H1 (cell line): ENCODE measurements at regions not wholly inside any gene's neighbourhood (a gene's known extent, or its start where the extent isn't known, plus 50 kb on each side); places are given as distances from the start of the nearest gene placed in this dataset.

Source experiments
- CTCF ChIA-PET: fragments of 300-600 bp; sonication (Branson Sonifier 250); formaldehyde crosslinking; loops from one replicate; lab custom pipeline; 2021; ENCODE audit not compliant: partially characterized antibody; lab: Charles Lee
- POLR2A ChIA-PET: fragments of 300-600 bp; sonication (Branson Sonifier 250); formaldehyde crosslinking; loops from one replicate; lab custom pipeline; 2021; ENCODE audit warnings: inconsistent platforms; ENCODE audit not compliant: partially characterized antibody; lab: Charles Lee
- DNase-seq, 2 experiments: peaks; one replicate each; pipeline versions ENCODE4 v3.0.0 to v3.0.0-alpha.2; 2010 to 2022; ENCODE audit warnings: low spot score in 2 of 2, low read depth in 1 of 2, mixed read lengths in 1 of 2
- FAIRE-seq: peaks from 2 replicates; lab custom pipeline; 2011; peaks lifted over from hg19 to GRCh38; lab: Jason Lieb, UNC
- H2AFZ ChIP-seq: 2 replicates; pipeline ENCODE4 v1.8.1; 2012; ENCODE audit warnings: low read length, inconsistent platforms
- H2AK5ac ChIP-seq: 2 replicates; pipeline ENCODE4 v1.6.1; 2013; ENCODE audit warnings: low read depth, low read length
- H2BK120ac ChIP-seq: replicated peaks from 2 replicates; pipeline ENCODE3; 2013; ENCODE audit warnings: low read depth, low read length, inconsistent platforms
- H2BK12ac ChIP-seq: 2 replicates; pipeline ENCODE4 v1.6.1; 2013; ENCODE audit warnings: low read depth, low read length
- H2BK15ac ChIP-seq: 2 replicates; pipeline ENCODE4 v1.6.1; 2013; ENCODE audit warnings: low read length
- H2BK20ac ChIP-seq: 2 replicates; pipeline ENCODE4 v1.6.1; 2013; ENCODE audit warnings: low read length
- H2BK5ac ChIP-seq: 2 replicates; pipeline ENCODE4 v1.6.1; 2013; ENCODE audit warnings: low read depth, low read length
- H3K14ac ChIP-seq: 2 replicates; pipeline ENCODE4 v1.6.1; 2013; ENCODE audit warnings: inconsistent platforms; ENCODE audit not compliant: insufficient read length
- H3K18ac ChIP-seq: 2 replicates; pipeline ENCODE4 v1.6.1; 2013; ENCODE audit warnings: low read length; ENCODE audit errors: extremely low read depth
- H3K23ac ChIP-seq: 2 replicates; pipeline ENCODE4 v1.6.1; 2013; ENCODE audit warnings: inconsistent platforms; ENCODE audit not compliant: insufficient read length
- H3K23me2 ChIP-seq: 2 replicates; pipeline ENCODE4 v1.6.1; 2013; ENCODE audit warnings: low read depth, low read length
- H3K27ac ChIP-seq: 2 replicates; pipeline ENCODE4 v1.6.1; 2011; ENCODE audit warnings: low read depth, low read length, inconsistent platforms
- H3K27me3 ChIP-seq, 4 experiments: replicated peaks in 1 of 4; 1 replicate in 1 of 4; 2 replicates in 3 of 4; pipeline versions ENCODE4 v1.6.1 to v1.8.1; 2011 to 2013; ENCODE audit warnings: low read length in 3 of 4, mild to moderate bottlenecking in 3 of 4, inconsistent platforms in 2 of 4, mixed read lengths in 2 of 4, moderate library complexity in 1 of 4; ENCODE audit not compliant: control insufficient read depth in 3 of 4, insufficient read depth in 3 of 4; ENCODE audit errors: extremely low read depth in 1 of 4
- H3K36me3 ChIP-seq, 4 experiments: 2 replicates each; pipeline versions ENCODE4 v1.6.1 to v1.8.1; 2011 to 2013; ENCODE audit warnings: mild to moderate bottlenecking in 4 of 4, low read length in 3 of 4, moderate library complexity in 2 of 4, control low read depth in 1 of 4, inconsistent platforms in 1 of 4; ENCODE audit not compliant: insufficient read depth in 4 of 4, control insufficient read depth in 2 of 4
- H3K4ac ChIP-seq: replicated peaks from 2 replicates; pipeline ENCODE3; 2013; ENCODE audit warnings: low read length, low read depth, mixed read lengths, inconsistent platforms; ENCODE audit not compliant: insufficient read length
- H3K4me1 ChIP-seq, 4 experiments: replicated peaks in 1 of 4; 1 replicate in 1 of 4; 2 replicates in 3 of 4; pipeline versions ENCODE4 v1.6.1 to v1.8.1; 2011 to 2013; ENCODE audit warnings: low read length in 3 of 4, inconsistent platforms in 2 of 4, mixed read lengths in 1 of 4; ENCODE audit not compliant: insufficient read depth in 4 of 4, control insufficient read depth in 3 of 4
- H3K4me2 ChIP-seq, 2 experiments: 2 replicates each; pipeline versions ENCODE4 v1.6.1 to v1.8.1; 2011 to 2013; ENCODE audit warnings: low read depth in 2 of 2, low read length in 2 of 2, control low read depth in 1 of 2, inconsistent platforms in 1 of 2, mild to moderate bottlenecking in 1 of 2; ENCODE audit not compliant: insufficient read depth in 1 of 2
- H3K4me3 ChIP-seq, 4 experiments: fragments of 200-600, 300-600 bp in 1 of 4; sonication (generic), shearing (Covaris generic), sonication (Bioruptor Twin) in 1 of 4; 2 replicates each; pipeline versions ENCODE4 v1.5.1 to v1.8.1; 2011 to 2016; ENCODE audit warnings: low read length in 4 of 4, low read depth in 3 of 4, control low read depth in 2 of 4, inconsistent platforms in 2 of 4, mild to moderate bottlenecking in 2 of 4, mixed read lengths in 1 of 4, moderate library complexity in 1 of 4; ENCODE audit not compliant: insufficient read depth in 2 of 4; ENCODE audit errors: extremely low read depth in 1 of 4
- H3K56ac ChIP-seq: replicated peaks from 2 replicates; pipeline ENCODE3; 2013; ENCODE audit warnings: low read depth, mild to moderate bottlenecking, mixed read lengths, low read length, inconsistent platforms; ENCODE audit not compliant: insufficient read length
- H3K79me1 ChIP-seq: 2 replicates; pipeline ENCODE4 v1.6.1; 2013; ENCODE audit warnings: low read depth, low read length, control low read depth
- H3K79me2 ChIP-seq, 2 experiments: 2 replicates each; pipeline versions ENCODE4 v1.6.1 to v1.8.1; 2012 to 2013; ENCODE audit warnings: low read length in 2 of 2, mild to moderate bottlenecking in 2 of 2, inconsistent platforms in 1 of 2; ENCODE audit not compliant: insufficient read depth in 2 of 2, control insufficient read depth in 1 of 2
- H3K9ac ChIP-seq, 4 experiments: replicated peaks in 1 of 4; 1 replicate in 1 of 4; 2 replicates in 3 of 4; pipeline versions ENCODE4 v1.6.1 to v1.8.1; 2011 to 2013; ENCODE audit warnings: low read depth in 3 of 4, low read length in 3 of 4, control low read depth in 2 of 4, mild to moderate bottlenecking in 2 of 4, moderate library complexity in 2 of 4, inconsistent platforms in 1 of 4; ENCODE audit errors: extremely low read depth in 1 of 4
- H3K9me3 ChIP-seq, 2 experiments: 2 replicates each; pipeline versions ENCODE4 v1.6.1 to v1.8.1; 2012 to 2013; ENCODE audit warnings: mild to moderate bottlenecking in 2 of 2, moderate library complexity in 2 of 2, control low read depth in 1 of 2, inconsistent platforms in 1 of 2, low read depth in 1 of 2, low read length in 1 of 2, mixed read lengths in 1 of 2; ENCODE audit not compliant: insufficient read depth in 2 of 2
- H4K20me1 ChIP-seq, 2 experiments: replicated peaks in 1 of 2; 2 replicates each; pipeline versions ENCODE3 to v1.8.1; 2011 to 2013; ENCODE audit warnings: inconsistent platforms in 2 of 2, low read length in 2 of 2, mild to moderate bottlenecking in 1 of 2; ENCODE audit not compliant: insufficient read depth in 2 of 2, control insufficient read depth in 1 of 2
- H4K5ac ChIP-seq: 2 replicates; pipeline ENCODE4 v1.6.1; 2013; ENCODE audit warnings: low read length, low read depth, mixed read lengths, inconsistent platforms; ENCODE audit not compliant: insufficient read length
- H4K8ac ChIP-seq: 2 replicates; pipeline ENCODE4 v1.8.0; 2013; ENCODE audit warnings: mild to moderate bottlenecking, moderate library complexity, low read length, inconsistent platforms; ENCODE audit not compliant: insufficient read depth; ENCODE audit errors: extremely low read depth
- H4K91ac ChIP-seq: replicated peaks from 2 replicates; pipeline ENCODE3; 2013; ENCODE audit warnings: low read length, mixed read lengths, inconsistent platforms; ENCODE audit not compliant: insufficient read length
- BRCA1 ChIP-seq: IDR thresholded peaks from 2 replicates; pipeline ENCODE4 v1.6.1; 2012; ENCODE audit warnings: low read depth, low read length, improper control_type of control experiment
- CTBP2 ChIP-seq: IDR thresholded peaks from 2 replicates; pipeline ENCODE4 v1.7.0; 2011; ENCODE audit warnings: borderline replicate concordance, mild to moderate bottlenecking, moderate library complexity, mixed read lengths, low read length; ENCODE audit not compliant: insufficient read depth, insufficient read length
- EZH2 ChIP-seq: fragments of 200-600 bp; sonication (generic); IDR thresholded peaks from 2 replicates; pipeline ENCODE4 v1.7.1; 2012; ENCODE audit warnings: low read depth, mild to moderate bottlenecking, moderate library complexity, low read length, inconsistent platforms; ENCODE audit not compliant: severe bottlenecking
- HDAC2 ChIP-seq, 2 experiments: fragments of 300-600 bp in 1 of 2; sonication (generic) in 1 of 2; IDR thresholded peaks; 2 replicates each; pipeline ENCODE4 v1.6.1; 2011 to 2012; ENCODE audit warnings: low read depth in 2 of 2, low read length in 2 of 2, mild to moderate bottlenecking in 2 of 2, moderate library complexity in 2 of 2, borderline replicate concordance in 1 of 2, inconsistent platforms in 1 of 2
- KDM4A ChIP-seq: IDR thresholded peaks from one replicate; pipeline ENCODE4 v1.7.1; 2012; ENCODE audit warnings: low read depth, mild to moderate bottlenecking, moderate library complexity, low read length, inconsistent platforms; ENCODE audit not compliant: severe bottlenecking
- MAFK ChIP-seq: IDR thresholded peaks from 2 replicates; pipeline ENCODE4 v1.6.1; 2012; ENCODE audit warnings: low read depth, mild to moderate bottlenecking, improper control_type of control experiment, low read length
- NANOG ChIP-seq: IDR thresholded peaks from 2 replicates; pipeline ENCODE4 v1.6.1; 2011; ENCODE audit warnings: low read length, low read depth, mild to moderate bottlenecking, inconsistent platforms; ENCODE audit not compliant: insufficient read depth, poor library complexity, severe bottlenecking
- POLR2AphosphoS5 ChIP-seq: IDR thresholded peaks from 2 replicates; pipeline ENCODE4 v1.6.1; 2011; ENCODE audit warnings: low read depth, low read length
- SP2 ChIP-seq: IDR thresholded peaks from 2 replicates; pipeline ENCODE4 v1.6.1; 2012; ENCODE audit warnings: mild to moderate bottlenecking, low read length, inconsistent platforms
- TAF1 ChIP-seq: IDR thresholded peaks from 2 replicates; pipeline ENCODE4 v1.6.1; 2011; ENCODE audit warnings: mild to moderate bottlenecking, low read depth, low read length
- WGBS, 2 experiments: shearing (Covaris generic) in 1 of 2; methylation state at CpG; one replicate each; pipeline versions ENCODE4 v1.1.6 to v1.1.7; 2013 to 2015; ENCODE audit warnings: low lambda C conversion rate in 2 of 2, mixed read lengths in 2 of 2, inconsistent platforms in 1 of 2, low coverage in 1 of 2, missing lambda C conversion rate in 1 of 2; ENCODE audit not compliant: insufficient replicate concordance in 2 of 2, insufficient coverage in 1 of 2, insufficient read length in 1 of 2; ENCODE audit errors: extremely low coverage in 1 of 2, missing lambda C conversion rate in 1 of 2; 5-methylcytosine and 5-hydroxymethylcytosine counted together
- TF ChIP-seq, protein P1 (sequence below): IDR thresholded peaks from 2 replicates; pipeline ENCODE4 v1.6.1; 2011; ENCODE audit warnings: low read depth, mild to moderate bottlenecking, low read length; ENCODE audit not compliant: insufficient read depth
- TF ChIP-seq, protein P2 (sequence below): IDR thresholded peaks from 2 replicates; pipeline ENCODE4 v1.6.1; 2012; ENCODE audit warnings: inconsistent platforms

- Histone ChIP-seq H3K36me3 (no peaks in the 10 kb centered on the region), H2BK12ac (no peak overlapping the region), H3K27ac (no peak overlapping the region), H3K9ac (no peak overlapping the region), H3K56ac (no peak overlapping the region), H3K4ac (no peak overlapping the region), H4K91ac (no peak overlapping the region), H2AFZ (no peak overlapping the region), H3K4me1 (no peaks in the 10 kb centered on the region), H2AK5ac (no peak overlapping the region), H4K8ac (no peak overlapping the region), H2BK120ac (no peak overlapping the region), H3K4me2 (no peak overlapping the region), H2BK15ac (no peak overlapping the region), H2BK5ac (no peak overlapping the region), H4K5ac (no peak overlapping the region), H3K18ac (no peak overlapping the region), H3K23ac (no peak overlapping the region), H3K14ac (no peak overlapping the region), H3K79me2 (no peaks in the 10 kb centered on the region), H3K23me2 (no peaks in the 10 kb centered on the region; the same call in 1 of the 2 replicates), H3K4me3 (no peak overlapping the region), H3K9me3 (no peaks in the 10 kb centered on the region), H2BK20ac (no peak overlapping the region), H4K20me1 (no peaks in the 10 kb centered on the region), H3K79me1 (no peaks in the 10 kb centered on the region), H3K27me3 (no peaks in the 10 kb centered on the region)
- no peak for DNase-seq
- ChIA-PET POLR2A (no interaction called here), CTCF (interaction anchor here (1.7 kb wide), 1 partner anchor 118 kb away, joined by 3 read pairs; no protein-coding TSS in a partner anchor)
- 86% methylated on average over 5 of the region's 5 CpGs; no CpG with 5 or more reads in 1 of the 2 experiments for WGBS, 2 experiments
- FAIRE-seq: no peak
- TF ChIP-seq, protein P1, sequence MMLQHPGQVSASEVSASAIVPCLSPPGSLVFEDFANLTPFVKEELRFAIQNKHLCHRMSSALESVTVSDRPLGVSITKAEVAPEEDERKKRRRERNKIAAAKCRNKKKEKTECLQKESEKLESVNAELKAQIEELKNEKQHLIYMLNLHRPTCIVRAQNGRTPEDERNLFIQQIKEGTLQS: no peak
- no peak for TF ChIP-seq BRCA1
- TF ChIP-seq NANOG: no peak
- no peak for TF ChIP-seq HDAC2 (IDR thresholded peaks at IDR 0.05; ENCODE audit: borderline replicate concordance in 1 of 2, low read depth in 2 of 2, low read length in 2 of 2)
- TF ChIP-seq, protein P2, sequence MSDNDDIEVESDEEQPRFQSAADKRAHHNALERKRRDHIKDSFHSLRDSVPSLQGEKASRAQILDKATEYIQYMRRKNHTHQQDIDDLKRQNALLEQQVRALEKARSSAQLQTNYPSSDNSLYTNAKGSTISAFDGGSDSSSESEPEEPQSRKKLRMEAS: no peak
- no peak for TF ChIP-seq MAFK
- no peak for TF ChIP-seq CTBP2
- no peak for TF ChIP-seq KDM4A
- TF ChIP-seq EZH2: no peak
- no peak for TF ChIP-seq TAF1
- TF ChIP-seq SP2: no peak
- TF ChIP-seq POLR2AphosphoS5: no peak
Observed at GRCh38 chr18:7390731-7391492, 160.0 kb downstream of the LRRC30 start.
